DOHH2 (cell line): ENCODE measurements at regions not wholly inside any gene's neighbourhood (a gene's known extent, or its start where the extent isn't known, plus 50 kb on each side); places are given as distances from the start of the nearest gene placed in this dataset.

Experiments
- CTCF ChIP-seq: fragments of 200-600 bp; sonication (generic); IDR thresholded peaks from one replicate; pipeline ENCODE4 v1.5.1; 2014; ENCODE audit warnings: antibody characterized with exemption, mild to moderate bottlenecking, low read depth, low read length; ENCODE audit not compliant: poor library complexity, severe bottlenecking
- EZH2phosphoT487 ChIP-seq: fragments of 200-600 bp; sonication (generic); IDR thresholded peaks from 2 replicates; pipeline ENCODE4 v1.6.1; 2017; ENCODE audit warnings: borderline replicate concordance, mild to moderate bottlenecking, antibody characterized with exemption, low read length, moderate library complexity, mixed read lengths

- no peak for TF ChIP-seq CTCF
- TF ChIP-seq EZH2phosphoT487: no peak
Observed at GRCh38 chr13:47277774-47278173, 380.9 kb upstream of the HTR2A start.
